Right lobe of liver (tissue), 4 donors: ENCODE measurements at regions not wholly inside any gene's neighbourhood (a gene's known extent, or its start where the extent isn't known, plus 50 kb on each side); places are given as distances from the start of the nearest gene placed in this dataset.

Source experiments
- POLR2A ChIP-seq: fragments of 450-650 bp; IDR thresholded peaks from one replicate; pipeline ENCODE4 v1.6.1; 2017; ENCODE audit warnings: antibody characterized with exemption, mild to moderate bottlenecking
- TF ChIP-seq, protein P1 (sequence below), 4 donors: fragments of 200-600 bp in 3 of 4; fragments of 450-650 bp in 1 of 4; IDR thresholded peaks; one replicate each; pipeline versions ENCODE4 v1.5.1 to v1.8.0; 2016 to 2022; ENCODE audit warnings: antibody characterized with exemption in 4 of 4, mild to moderate bottlenecking in 2 of 4
- donor health status: DM: no; HTN: no; CAD: no.
- donor health status: DM: no; HTN: no; CAD: no.
- donor health status: DM: no; HTN: yes; CAD: no.

DNA sequence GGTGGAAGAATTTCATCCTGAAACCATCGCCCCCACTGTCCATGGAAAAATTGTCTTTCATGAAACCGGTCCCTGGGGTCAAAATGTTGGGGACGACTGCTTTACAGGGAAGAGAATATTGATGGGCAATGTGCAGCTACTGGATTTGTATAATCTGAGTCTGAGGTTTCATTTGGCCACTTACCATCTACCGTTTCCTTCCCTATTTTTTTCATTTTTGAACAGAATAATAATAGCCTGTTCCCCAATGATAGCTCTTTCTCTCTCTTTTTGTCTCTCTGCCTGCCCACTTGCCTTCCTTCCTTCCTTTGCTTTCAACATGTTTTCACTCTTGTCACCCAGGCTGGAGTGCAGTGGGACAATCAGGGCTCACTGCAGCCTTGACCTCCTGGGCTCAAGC, 78.3 kb upstream of the TLK1 start:
- TF ChIP-seq, protein P1, sequence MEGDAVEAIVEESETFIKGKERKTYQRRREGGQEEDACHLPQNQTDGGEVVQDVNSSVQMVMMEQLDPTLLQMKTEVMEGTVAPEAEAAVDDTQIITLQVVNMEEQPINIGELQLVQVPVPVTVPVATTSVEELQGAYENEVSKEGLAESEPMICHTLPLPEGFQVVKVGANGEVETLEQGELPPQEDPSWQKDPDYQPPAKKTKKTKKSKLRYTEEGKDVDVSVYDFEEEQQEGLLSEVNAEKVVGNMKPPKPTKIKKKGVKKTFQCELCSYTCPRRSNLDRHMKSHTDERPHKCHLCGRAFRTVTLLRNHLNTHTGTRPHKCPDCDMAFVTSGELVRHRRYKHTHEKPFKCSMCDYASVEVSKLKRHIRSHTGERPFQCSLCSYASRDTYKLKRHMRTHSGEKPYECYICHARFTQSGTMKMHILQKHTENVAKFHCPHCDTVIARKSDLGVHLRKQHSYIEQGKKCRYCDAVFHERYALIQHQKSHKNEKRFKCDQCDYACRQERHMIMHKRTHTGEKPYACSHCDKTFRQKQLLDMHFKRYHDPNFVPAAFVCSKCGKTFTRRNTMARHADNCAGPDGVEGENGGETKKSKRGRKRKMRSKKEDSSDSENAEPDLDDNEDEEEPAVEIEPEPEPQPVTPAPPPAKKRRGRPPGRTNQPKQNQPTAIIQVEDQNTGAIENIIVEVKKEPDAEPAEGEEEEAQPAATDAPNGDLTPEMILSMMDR (IDR thresholded peaks at IDR 0.05): no peak
- TF ChIP-seq POLR2A: no peak
